ENCODE measurements at regions not wholly inside any gene's neighbourhood (a gene's known extent, or its start where the extent isn't known, plus 50 kb on each side); places are given as distances from the start of the nearest gene placed in this dataset.

GRCh38 chrX:15165832-15166231, 104.1 kb downstream of the ASB9 start:
- TF ChIP-seq POLR2AphosphoS5 (IDR thresholded peaks at IDR 0.05) (no peak), CTCF (IDR thresholded peaks at IDR 0.05) (no peak)

Measured in stomach (tissue), 4 donors.